Esophagus squamous epithelium (tissue), 5 donors: ENCODE measurements at regions not wholly inside any gene's neighbourhood (a gene's known extent, or its start where the extent isn't known, plus 50 kb on each side); places are given as distances from the start of the nearest gene placed in this dataset.

Source experiments
- DNase-seq: peaks from one replicate; lab custom pipeline; 2025; lab: John Stamatoyannopoulos, UW
- H3K27ac ChIP-seq, 4 donors: fragments of 200-600 bp; sonication (generic); one replicate each; pipeline ENCODE4 v1.5.1; 2016 to 2019; ENCODE audit warnings: mild to moderate bottlenecking in 1 of 4
- H3K27me3 ChIP-seq, 4 donors: fragments of 200-600 bp; sonication (generic); 1 replicate in 3 of 4; 2 replicates in 1 of 4; pipeline versions ENCODE4 v1.5.1 to v1.6.0; 2017 to 2021; ENCODE audit warnings: antibody characterized with exemption in 1 of 4
- H3K36me3 ChIP-seq, 3 donors: fragments of 200-600 bp; sonication (generic); one replicate each; pipeline ENCODE4 v1.5.1; 2016 to 2019
- H3K4me1 ChIP-seq, 3 donors: fragments of 200-600 bp; sonication (generic); one replicate each; pipeline ENCODE4 v1.5.1; 2017 to 2019
- H3K4me3 ChIP-seq, 4 donors: fragments of 200-600 bp; sonication (generic); 1 replicate in 3 of 4; 2 replicates in 1 of 4; pipeline ENCODE4 v1.5.1; 2016 to 2019; ENCODE audit warnings: mild to moderate bottlenecking in 2 of 4, moderate library complexity in 1 of 4
- H3K9me3 ChIP-seq, 3 donors: fragments of 200-600 bp; sonication (generic); one replicate each; pipeline ENCODE4 v1.5.1; 2016 to 2019
- POLR2A ChIP-seq, 4 donors: fragments of 450-650 bp; IDR thresholded peaks; one replicate each; pipeline ENCODE4 v1.6.1; 2017; ENCODE audit warnings: antibody characterized with exemption in 4 of 4, mild to moderate bottlenecking in 4 of 4, moderate library complexity in 3 of 4
- WGBS, 2 donors: methylation state at CpG; one replicate each; pipeline ENCODE4 v1.1.5; 2018; 5-methylcytosine and 5-hydroxymethylcytosine counted together
- intact Hi-C: fragments of 100-400 bp; cut with DNase I; formaldehyde crosslinking; loops from one replicate; pipeline ENCODE4 v1.15.0; 2022
- TF ChIP-seq, protein P1 (sequence below), 6 experiments: fragments of 450-650 bp in 4 of 6; fragments of 200-600 bp in 2 of 6; sonication (generic) in 2 of 6; IDR thresholded peaks; one replicate each; pipeline ENCODE4 v1.5.1; 2016 to 2019; ENCODE audit warnings: antibody characterized with exemption in 6 of 6, mild to moderate bottlenecking in 4 of 6, moderate library complexity in 4 of 6
- donor health status: DM: yes; HTN: yes; CAD: no.

DNA sequence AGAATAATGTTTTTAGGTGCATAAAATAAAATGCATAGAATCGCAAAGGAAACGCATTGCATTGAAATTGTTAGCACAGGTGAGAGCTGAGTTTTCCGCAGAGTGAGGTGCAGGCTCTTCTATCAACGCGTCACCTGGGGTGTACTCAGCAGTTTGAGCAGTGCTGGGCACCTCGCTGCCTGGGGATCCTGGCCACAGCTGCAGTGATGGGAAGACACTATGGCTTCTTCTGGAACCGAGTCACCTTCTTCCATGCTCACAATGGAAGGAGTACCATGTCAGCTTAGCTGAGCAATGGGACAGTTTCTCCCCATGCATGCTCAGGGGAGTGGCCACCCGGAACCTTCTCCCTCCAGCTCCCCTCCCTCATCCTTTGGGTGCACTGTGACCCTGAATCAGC is 95.4 kb upstream of the OTOS start:
- Histone ChIP-seq H3K27me3 (no peaks in the 10 kb centered on the region), H3K4me1 (peaks cover 37 to 56% (median 44%) of the 10 kb centered on the region in 3 donors), H3K4me3 (no peak overlapping the region), H3K9me3 (no peaks in the 10 kb centered on the region), H3K27ac (peak overlapping the region in 3 of 4 donors; percentile 28 to 44 (median 38)), H3K36me3 (no peaks in the 10 kb centered on the region)
- TF ChIP-seq, protein P1, sequence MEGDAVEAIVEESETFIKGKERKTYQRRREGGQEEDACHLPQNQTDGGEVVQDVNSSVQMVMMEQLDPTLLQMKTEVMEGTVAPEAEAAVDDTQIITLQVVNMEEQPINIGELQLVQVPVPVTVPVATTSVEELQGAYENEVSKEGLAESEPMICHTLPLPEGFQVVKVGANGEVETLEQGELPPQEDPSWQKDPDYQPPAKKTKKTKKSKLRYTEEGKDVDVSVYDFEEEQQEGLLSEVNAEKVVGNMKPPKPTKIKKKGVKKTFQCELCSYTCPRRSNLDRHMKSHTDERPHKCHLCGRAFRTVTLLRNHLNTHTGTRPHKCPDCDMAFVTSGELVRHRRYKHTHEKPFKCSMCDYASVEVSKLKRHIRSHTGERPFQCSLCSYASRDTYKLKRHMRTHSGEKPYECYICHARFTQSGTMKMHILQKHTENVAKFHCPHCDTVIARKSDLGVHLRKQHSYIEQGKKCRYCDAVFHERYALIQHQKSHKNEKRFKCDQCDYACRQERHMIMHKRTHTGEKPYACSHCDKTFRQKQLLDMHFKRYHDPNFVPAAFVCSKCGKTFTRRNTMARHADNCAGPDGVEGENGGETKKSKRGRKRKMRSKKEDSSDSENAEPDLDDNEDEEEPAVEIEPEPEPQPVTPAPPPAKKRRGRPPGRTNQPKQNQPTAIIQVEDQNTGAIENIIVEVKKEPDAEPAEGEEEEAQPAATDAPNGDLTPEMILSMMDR (IDR thresholded peaks at IDR 0.05), result no peak
- no peak for TF ChIP-seq POLR2A (IDR thresholded peaks at IDR 0.05)
- intact Hi-C loops, result no loop called here
- DNase-seq, result no peak
- WGBS, 2 donors, result 61 to 85% methylated on average over 7 to 8 of the region's 8 CpGs

DNA sequence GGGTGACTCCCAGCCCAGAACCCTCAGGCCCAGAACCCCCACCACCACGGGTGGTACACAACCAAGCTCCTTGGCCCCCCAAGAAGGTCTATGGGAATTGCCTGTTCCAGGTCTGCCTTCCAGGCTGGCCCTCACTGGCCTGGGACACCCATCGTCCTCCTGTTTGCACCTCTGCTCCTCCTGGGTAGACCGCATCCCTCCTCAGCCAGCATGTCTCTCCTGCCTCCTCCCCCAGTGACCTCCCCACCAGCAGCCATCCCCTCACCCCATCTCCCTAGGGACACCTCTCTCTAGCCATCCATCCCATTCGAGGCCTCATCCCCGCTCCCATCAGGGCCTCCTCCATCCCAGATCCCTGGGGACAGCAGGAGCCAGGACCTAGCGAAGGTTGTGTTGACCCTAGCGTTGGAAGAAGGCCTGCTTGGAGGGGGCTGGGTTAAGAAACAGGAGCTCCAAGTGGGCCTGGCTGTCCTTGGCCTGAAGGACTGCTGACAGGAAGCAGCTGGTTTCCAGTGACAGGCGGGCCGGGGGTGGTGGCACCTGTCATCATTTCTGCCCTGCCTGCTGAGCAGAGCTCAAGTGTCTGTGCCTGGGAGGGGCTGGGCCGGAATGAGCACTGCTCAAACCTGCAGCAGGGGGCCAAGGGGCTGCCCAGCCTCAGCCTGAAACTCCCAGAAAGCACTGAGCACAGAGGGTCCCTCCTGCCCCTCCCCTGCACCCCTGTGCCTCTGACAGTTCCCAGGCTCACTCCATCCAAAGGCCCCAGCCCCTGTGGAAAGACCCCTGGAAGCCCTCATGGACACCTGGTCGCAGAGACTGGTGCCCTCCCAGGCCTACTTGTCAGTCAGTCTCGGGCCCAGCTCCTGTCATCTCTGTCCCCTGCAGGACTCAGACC is 96.0 kb upstream of the OTOS start:
- H3K4me1 ChIP-seq, result peaks cover 37 to 56% (median 44%) of the 10 kb centered on the region in 3 donors
- no peaks in the 10 kb centered on the region for H3K36me3 ChIP-seq
- TF ChIP-seq, protein P1 (IDR thresholded peaks at IDR 0.05), result no peak
- TF ChIP-seq POLR2A (IDR thresholded peaks at IDR 0.05), result no peak
- no peaks in the 10 kb centered on the region for H3K9me3 ChIP-seq
- no peaks in the 10 kb centered on the region for H3K27me3 ChIP-seq
- WGBS, 2 donors, result 68 to 73% methylated on average over 6 of the region's 12 CpGs
- DNase-seq, result no peak
- intact Hi-C loops, result no loop called here
- H3K4me3 ChIP-seq, result no peak overlapping the region
- peak overlapping the region; percentile 4 to 76 (median 41) for H3K27ac ChIP-seq

DNA sequence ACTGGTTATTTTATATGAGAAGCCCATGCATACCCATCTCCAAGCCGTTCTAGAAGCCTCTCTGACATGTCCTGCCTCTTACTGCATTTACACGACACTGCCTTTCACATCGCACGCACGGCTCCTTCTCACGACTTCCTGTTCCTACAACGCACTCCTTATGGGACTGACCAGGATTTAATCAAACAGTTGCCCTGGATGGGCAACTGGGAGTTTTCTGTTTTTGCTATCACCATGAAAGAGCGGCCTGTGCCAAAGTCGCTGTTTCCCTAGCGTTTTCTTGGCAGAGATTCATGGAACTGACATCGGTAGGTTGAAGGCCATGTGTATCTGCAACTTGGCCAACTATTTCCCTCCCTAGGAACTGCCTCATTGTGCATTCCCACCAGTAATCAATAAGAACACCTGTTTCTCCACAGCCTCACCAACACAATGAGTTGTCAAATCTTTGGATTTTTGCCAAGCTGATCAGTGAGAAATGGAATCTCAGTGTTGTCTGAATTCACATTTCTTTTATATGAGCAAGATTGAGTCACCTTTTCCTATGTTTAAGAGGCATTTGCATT is 97.2 kb upstream of the OTOS start:
- Histone ChIP-seq H3K36me3 (no peaks in the 10 kb centered on the region), H3K27ac (peak overlapping the region in 3 of 4 donors; percentile 28 to 44 (median 34)), H3K27me3 (no peaks in the 10 kb centered on the region), H3K9me3 (no peaks in the 10 kb centered on the region), H3K4me1 (peaks cover 35 to 54% (median 41%) of the 10 kb centered on the region in 3 donors), H3K4me3 (no peak overlapping the region)
- WGBS, 2 donors, result 38 to 61% methylated on average over 11 of the region's 11 CpGs
- intact Hi-C loops, result no loop called here
- TF ChIP-seq POLR2A (IDR thresholded peaks at IDR 0.05), result no peak
- TF ChIP-seq, protein P1 (IDR thresholded peaks at IDR 0.05), result no peak
- no peak for DNase-seq

DNA sequence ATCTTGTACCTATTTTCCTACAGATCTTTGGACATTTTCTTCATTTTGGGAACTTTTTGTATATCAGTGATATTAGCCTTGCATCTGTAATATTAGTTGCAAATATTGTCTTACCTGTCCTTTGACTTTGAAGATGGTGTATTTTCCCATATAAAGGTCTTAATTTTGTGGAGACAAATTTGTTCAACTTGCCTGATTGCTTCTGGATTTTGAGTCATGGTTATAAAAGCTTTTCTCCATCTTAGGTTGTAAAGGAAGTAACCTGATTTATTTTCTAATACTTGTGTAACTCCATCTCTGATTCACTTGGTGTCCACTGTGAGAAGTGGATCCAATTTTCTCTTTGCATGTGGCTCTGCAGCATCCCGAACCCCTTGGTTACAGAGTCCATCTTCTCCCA is 97.7 kb upstream of the OTOS start:
- WGBS, 2 donors, result 61 to 71% methylated on average over 1 of the region's 1 CpG
- DNase-seq, result no peak
- Histone ChIP-seq H3K4me1 (peaks cover 30 to 48% (median 36%) of the 10 kb centered on the region in 3 donors), H3K36me3 (no peaks in the 10 kb centered on the region), H3K27me3 (no peaks in the 10 kb centered on the region), H3K4me3 (no peak overlapping the region), H3K27ac (no peak overlapping the region), H3K9me3 (no peaks in the 10 kb centered on the region)
- intact Hi-C loops, result no loop called here
- TF ChIP-seq, protein P1 (IDR thresholded peaks at IDR 0.05), result no peak
- no peak for TF ChIP-seq POLR2A (IDR thresholded peaks at IDR 0.05)

DNA sequence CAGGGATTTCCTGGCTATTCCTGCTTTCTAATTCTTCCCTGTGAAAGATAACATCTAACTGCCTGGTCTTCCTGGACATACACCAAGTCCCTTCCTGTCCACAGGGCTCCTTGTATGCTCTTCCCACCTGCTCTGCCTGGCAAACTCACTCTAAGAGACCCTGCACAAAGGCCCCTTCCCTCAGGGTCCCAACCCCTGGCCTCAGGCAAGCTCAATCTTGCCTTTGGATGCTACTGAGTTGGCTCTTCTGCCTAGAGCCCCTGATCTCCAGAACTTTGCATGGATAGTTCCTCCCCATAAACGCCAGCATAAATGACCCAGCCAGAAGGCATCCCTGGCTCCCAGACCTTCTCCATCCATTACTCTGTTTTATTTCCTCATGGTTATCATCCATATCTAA is 98.3 kb upstream of the OTOS start:
- Histone ChIP-seq H3K27me3 (no peaks in the 10 kb centered on the region), H3K27ac (no peak overlapping the region), H3K4me1 (peaks cover 24 to 43% (median 36%) of the 10 kb centered on the region in 3 donors), H3K4me3 (no peak overlapping the region), H3K9me3 (no peaks in the 10 kb centered on the region), H3K36me3 (no peaks in the 10 kb centered on the region)
- 82 to 85% methylated on average over 1 of the region's 1 CpG for WGBS, 2 donors
- intact Hi-C loops, result no loop called here
- TF ChIP-seq, protein P1 (IDR thresholded peaks at IDR 0.05), result no peak
- no peak for TF ChIP-seq POLR2A (IDR thresholded peaks at IDR 0.05)
- DNase-seq, result no peak
